ENCODE measurements at regions not wholly inside any gene's neighbourhood (a gene's known extent, or its start where the extent isn't known, plus 50 kb on each side); places are given as distances from the start of the nearest gene placed in this dataset.

DNA sequence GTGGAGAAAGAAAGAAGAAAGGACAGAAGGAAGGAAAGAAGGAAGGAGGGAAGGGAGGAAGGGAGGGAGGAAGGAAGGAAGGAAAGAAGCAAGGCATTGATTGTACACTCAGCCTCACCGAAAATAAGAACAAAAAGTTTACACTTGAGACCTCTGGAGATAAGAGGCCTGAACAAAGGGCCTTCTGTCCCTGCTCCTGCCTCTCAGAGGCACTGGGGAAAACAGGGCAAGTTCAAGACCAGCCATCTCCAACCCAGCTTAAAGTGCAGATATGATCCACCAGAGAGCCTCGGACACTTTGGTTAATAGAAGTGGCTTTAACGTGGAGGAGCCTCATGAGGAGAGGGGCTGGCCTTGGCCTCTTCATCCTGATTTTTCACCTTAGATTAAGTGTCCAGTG, 582.9 kb upstream of the PPP2R3A start:
- Histone ChIP-seq H3K9me3 (no peaks in the 10 kb centered on the region), H3K4me1 (ENCODE audit: control insufficient read depth in 1 of 2, low read depth in 2 of 2) (no peaks in the 10 kb centered on the region), H3K27me3 (replicated peaks; ENCODE audit: insufficient read depth) (no peaks in the 10 kb centered on the region), H3K36me3 (no peaks in the 10 kb centered on the region), H3K4me3 (no peak overlapping the region), H3K27ac (no peak overlapping the region)
- no peak for ATAC-seq (ENCODE audit: insufficient number of reproducible peaks, low FRiP score, low read depth)
- TF ChIP-seq, protein P1, sequence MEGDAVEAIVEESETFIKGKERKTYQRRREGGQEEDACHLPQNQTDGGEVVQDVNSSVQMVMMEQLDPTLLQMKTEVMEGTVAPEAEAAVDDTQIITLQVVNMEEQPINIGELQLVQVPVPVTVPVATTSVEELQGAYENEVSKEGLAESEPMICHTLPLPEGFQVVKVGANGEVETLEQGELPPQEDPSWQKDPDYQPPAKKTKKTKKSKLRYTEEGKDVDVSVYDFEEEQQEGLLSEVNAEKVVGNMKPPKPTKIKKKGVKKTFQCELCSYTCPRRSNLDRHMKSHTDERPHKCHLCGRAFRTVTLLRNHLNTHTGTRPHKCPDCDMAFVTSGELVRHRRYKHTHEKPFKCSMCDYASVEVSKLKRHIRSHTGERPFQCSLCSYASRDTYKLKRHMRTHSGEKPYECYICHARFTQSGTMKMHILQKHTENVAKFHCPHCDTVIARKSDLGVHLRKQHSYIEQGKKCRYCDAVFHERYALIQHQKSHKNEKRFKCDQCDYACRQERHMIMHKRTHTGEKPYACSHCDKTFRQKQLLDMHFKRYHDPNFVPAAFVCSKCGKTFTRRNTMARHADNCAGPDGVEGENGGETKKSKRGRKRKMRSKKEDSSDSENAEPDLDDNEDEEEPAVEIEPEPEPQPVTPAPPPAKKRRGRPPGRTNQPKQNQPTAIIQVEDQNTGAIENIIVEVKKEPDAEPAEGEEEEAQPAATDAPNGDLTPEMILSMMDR (IDR thresholded peaks at IDR 0.05), result no peak
- DNase-seq (ENCODE audit: low spot score), result no peak

DNA sequence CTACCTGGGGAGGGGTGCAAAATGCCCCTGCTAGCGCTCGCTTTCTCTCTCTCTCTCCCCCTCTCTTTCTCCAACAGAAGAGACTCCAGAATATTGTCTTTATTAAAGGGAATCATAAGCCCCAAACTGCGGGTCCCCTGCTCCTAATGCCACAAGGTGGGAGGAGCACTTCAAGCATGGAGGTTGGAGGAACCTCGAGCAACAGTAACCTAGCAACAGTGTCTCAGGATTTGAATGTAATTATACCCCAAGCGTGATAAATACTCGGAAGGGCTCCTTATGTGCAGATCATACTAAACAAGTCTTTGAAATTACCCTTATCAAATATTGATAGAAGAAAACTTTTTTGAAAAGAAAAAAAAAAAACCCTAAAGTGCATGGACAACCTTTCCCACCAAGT, 582.2 kb upstream of the PPP2R3A start:
- H3K36me3 ChIP-seq, result no peaks in the 10 kb centered on the region
- H3K27ac ChIP-seq, result no peak overlapping the region
- TF ChIP-seq, protein P1 (IDR thresholded peaks at IDR 0.05), result no peak
- no peaks in the 10 kb centered on the region for H3K9me3 ChIP-seq
- H3K27me3 ChIP-seq (replicated peaks; ENCODE audit: insufficient read depth), result no peaks in the 10 kb centered on the region
- no peak for ATAC-seq (ENCODE audit: insufficient number of reproducible peaks, low FRiP score, low read depth)
- H3K4me1 ChIP-seq (ENCODE audit: control insufficient read depth in 1 of 2, low read depth in 2 of 2), result no peaks in the 10 kb centered on the region
- no peak for DNase-seq (ENCODE audit: low spot score)
- H3K4me3 ChIP-seq, result no peak overlapping the region

DNA sequence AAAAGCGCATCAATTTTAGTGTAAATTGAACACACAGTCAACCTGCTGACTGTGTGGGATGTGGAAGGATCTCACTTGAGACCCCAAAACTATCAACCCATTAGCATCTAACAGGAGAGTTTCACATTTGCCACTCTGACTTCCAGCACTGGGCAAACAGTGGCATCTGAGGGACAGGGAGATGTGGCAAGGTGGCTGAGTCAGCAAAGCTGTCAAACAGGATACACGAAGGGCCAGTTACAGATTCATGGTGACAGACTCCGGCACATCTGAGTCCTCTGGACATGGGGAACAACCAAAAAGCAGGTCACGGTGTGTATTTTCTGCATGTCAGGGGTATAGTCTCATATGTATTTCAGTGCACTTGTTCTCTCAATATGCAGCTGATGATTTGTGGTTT, 573.4 kb upstream of the PPP2R3A start:
- TF ChIP-seq, protein P1 (IDR thresholded peaks at IDR 0.05), result no peak
- ATAC-seq (ENCODE audit: insufficient number of reproducible peaks, low FRiP score, low read depth) (no peak), DNase-seq (ENCODE audit: low spot score) (no peak)
- no peaks in the 10 kb centered on the region for H3K27me3 ChIP-seq (replicated peaks; ENCODE audit: insufficient read depth)
- H3K4me1 ChIP-seq (ENCODE audit: control insufficient read depth in 1 of 2, low read depth in 2 of 2), result peaks cover 3 to 7% of the 10 kb centered on the region in 2 donors
- no peaks in the 10 kb centered on the region for H3K36me3 ChIP-seq
- no peak overlapping the region for H3K4me3 ChIP-seq
- peaks cover 12% of the 10 kb centered on the region for H3K9me3 ChIP-seq
- H3K27ac ChIP-seq, result no peak overlapping the region

DNA sequence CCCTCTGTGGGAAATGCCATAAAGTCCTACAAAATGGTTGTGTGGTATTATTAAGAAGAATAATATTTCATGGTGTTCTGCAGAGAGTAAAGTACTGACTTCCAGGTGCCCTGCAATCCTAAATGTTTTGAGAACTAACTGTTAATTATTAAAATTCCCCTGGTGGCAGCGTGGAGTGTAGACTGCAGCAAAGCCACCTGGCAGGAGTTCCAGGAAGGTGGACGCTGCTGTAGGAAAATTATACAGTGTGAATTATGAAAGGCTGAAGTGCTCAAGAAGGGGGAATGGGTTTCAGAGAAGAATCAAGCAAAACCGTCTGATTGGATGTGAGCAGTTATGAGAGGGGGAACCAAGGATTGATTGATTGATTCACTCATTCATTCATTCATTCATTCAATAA, 572.4 kb upstream of the PPP2R3A start:
- DNase-seq (ENCODE audit: low spot score), result no peak
- peaks cover 3 to 7% of the 10 kb centered on the region in 2 donors for H3K4me1 ChIP-seq (ENCODE audit: control insufficient read depth in 1 of 2, low read depth in 2 of 2)
- ATAC-seq (ENCODE audit: insufficient number of reproducible peaks, low FRiP score, low read depth), result no peak
- peaks cover 12% of the 10 kb centered on the region for H3K9me3 ChIP-seq
- TF ChIP-seq, protein P1 (IDR thresholded peaks at IDR 0.05), result no peak
- H3K27ac ChIP-seq, result no peak overlapping the region
- H3K27me3 ChIP-seq (replicated peaks; ENCODE audit: insufficient read depth), result no peaks in the 10 kb centered on the region
- no peaks in the 10 kb centered on the region for H3K36me3 ChIP-seq
- no peak overlapping the region for H3K4me3 ChIP-seq

DNA sequence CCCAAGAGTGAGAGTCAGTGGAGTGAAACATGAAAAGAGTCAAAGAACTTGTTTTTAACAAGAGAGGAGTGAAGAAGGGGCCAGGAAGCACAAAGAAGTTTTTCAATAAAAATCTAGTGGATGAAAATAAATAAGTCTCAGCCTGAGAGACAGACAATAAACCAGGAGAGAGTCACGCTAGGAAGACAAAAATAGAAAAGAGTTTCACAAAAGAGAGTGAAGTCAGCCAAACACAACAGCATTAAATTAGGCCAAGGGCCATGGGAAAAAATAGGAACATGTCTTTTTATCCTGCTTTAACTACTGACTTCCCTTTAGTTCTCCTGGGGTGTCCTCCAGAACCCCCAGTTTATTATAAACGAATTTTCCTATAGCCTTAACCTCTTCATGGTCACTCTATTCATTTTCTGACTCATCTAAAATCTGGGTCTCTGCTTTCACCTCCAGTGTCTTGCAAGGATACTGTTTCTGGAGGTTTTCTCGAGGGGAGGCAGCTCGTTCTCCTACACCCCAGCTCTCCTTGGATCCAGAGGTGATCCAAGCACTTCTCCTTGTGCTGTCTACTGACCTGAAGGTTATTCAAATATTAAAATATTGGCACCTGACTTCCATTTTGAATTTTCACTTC, 571.5 kb upstream of the PPP2R3A start:
- DNase-seq (ENCODE audit: low spot score), result no peak
- TF ChIP-seq, protein P1 (IDR thresholded peaks at IDR 0.05), result no peak
- Histone ChIP-seq H3K9me3 (peaks cover 12% of the 10 kb centered on the region), H3K4me3 (no peak overlapping the region), H3K36me3 (no peaks in the 10 kb centered on the region), H3K4me1 (ENCODE audit: control insufficient read depth in 1 of 2, low read depth in 2 of 2) (peaks cover 3 to 7% of the 10 kb centered on the region in 2 donors), H3K27me3 (replicated peaks; ENCODE audit: insufficient read depth) (no peaks in the 10 kb centered on the region), H3K27ac (no peak overlapping the region)
- ATAC-seq (ENCODE audit: insufficient number of reproducible peaks, low FRiP score, low read depth), result no peak
